ENCODE measurements at regions not wholly inside any gene's neighbourhood (a gene's known extent, or its start where the extent isn't known, plus 50 kb on each side); places are given as distances from the start of the nearest gene placed in this dataset.

GRCh38 chr5:4420681-4421080 is 719.4 kb upstream of the ADAMTS16 start:
- DNase-seq = no peak

GRCh38 chr5:4422247-4422646 is 717.9 kb upstream of the ADAMTS16 start:
- no peak for DNase-seq

- DNase-seq = no peak
Observed at GRCh38 chr5:4424895-4425294, 715.2 kb upstream of the ADAMTS16 start.

- no peak for DNase-seq
Observed at GRCh38 chr5:4440536-4440935, 699.6 kb upstream of the ADAMTS16 start.

- DNase-seq = no peak
Observed at GRCh38 chr5:4442221-4442620, 697.9 kb upstream of the ADAMTS16 start.

GRCh38 chr5:4447657-4448056 is 692.5 kb upstream of the ADAMTS16 start:
- no peak for DNase-seq

GRCh38 chr5:4453655-4454054 is 686.5 kb upstream of the ADAMTS16 start:
- DNase-seq = no peak

- DNase-seq = no peak
Observed at GRCh38 chr5:4479426-4479825, 660.7 kb upstream of the ADAMTS16 start.

- DNase-seq = no peak
Observed at GRCh38 chr5:4480528-4481349, 659.4 kb upstream of the ADAMTS16 start.

GRCh38 chr5:4487581-4487980 is 652.5 kb upstream of the ADAMTS16 start:
- no peak for DNase-seq

GRCh38 chr5:4511996-4512656 is 628.0 kb upstream of the ADAMTS16 start:
- peak; percentile 15 for DNase-seq

- DNase-seq = no peak
Observed at GRCh38 chr5:4513381-4513780, 626.7 kb upstream of the ADAMTS16 start.

- no peak for DNase-seq
Observed at GRCh38 chr5:4514067-4514648, 626.0 kb upstream of the ADAMTS16 start.

GRCh38 chr5:4518903-4519672 is 621.0 kb upstream of the ADAMTS16 start:
- DNase-seq = no peak

- DNase-seq = no peak
Observed at GRCh38 chr5:4520559-4520958, 619.6 kb upstream of the ADAMTS16 start.

- no peak for DNase-seq
Observed at GRCh38 chr5:4523038-4523437, 617.1 kb upstream of the ADAMTS16 start.

- DNase-seq = no peak
Observed at GRCh38 chr5:4531756-4532704, 608.1 kb upstream of the ADAMTS16 start.

- DNase-seq = no peak
Observed at GRCh38 chr5:4532705-4533080, 607.4 kb upstream of the ADAMTS16 start.

- DNase-seq = no peak
Observed at GRCh38 chr5:4533457-4534105, 606.5 kb upstream of the ADAMTS16 start.

GRCh38 chr5:4537489-4537888 is 602.6 kb upstream of the ADAMTS16 start:
- DNase-seq = no peak

GRCh38 chr5:4540375-4541173 is 599.6 kb upstream of the ADAMTS16 start:
- no peak for DNase-seq
